OCI-LY1 (cell line): ENCODE measurements at regions not wholly inside any gene's neighbourhood (a gene's known extent, or its start where the extent isn't known, plus 50 kb on each side); places are given as distances from the start of the nearest gene placed in this dataset.

Source experiments
- CTCF ChIP-seq: fragments of 200-600 bp; sonication (generic), shearing (Covaris generic); IDR thresholded peaks from 2 replicates; pipeline ENCODE4 v1.5.1; 2017; ENCODE audit warnings: mild to moderate bottlenecking, antibody characterized with exemption, low read length, moderate library complexity, mixed read lengths
- EZH2 ChIP-seq: fragments of 200-600 bp; sonication (generic), shearing (Covaris generic); IDR thresholded peaks from 2 replicates; pipeline ENCODE4 v1.8.0; 2017; ENCODE audit warnings: borderline replicate concordance, mixed run types, mild to moderate bottlenecking, antibody characterized with exemption, low read length, moderate library complexity, mixed read lengths

DNA sequence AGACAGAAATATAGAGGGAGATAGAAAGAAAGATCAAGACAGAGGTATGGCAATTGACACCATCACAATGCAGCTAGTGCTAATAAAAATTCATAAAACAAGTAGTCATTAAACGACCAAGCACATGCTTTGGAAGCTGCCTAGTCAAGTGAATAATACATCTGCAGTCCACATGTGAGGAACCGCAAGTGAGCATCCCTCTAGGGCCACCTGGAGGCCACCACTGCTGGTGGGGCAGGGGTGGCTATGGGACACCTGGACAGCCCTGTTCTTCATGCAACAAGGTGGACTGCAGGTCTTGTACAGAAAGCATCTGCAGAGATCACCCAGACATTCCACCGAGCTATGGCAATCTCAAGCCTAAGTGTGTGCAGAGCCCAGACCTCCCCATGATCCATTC, 451.1 kb upstream of the PFKP start:
- TF ChIP-seq CTCF: no peak
- TF ChIP-seq EZH2: no peak
